ENCODE measurements at regions not wholly inside any gene's neighbourhood (a gene's known extent, or its start where the extent isn't known, plus 50 kb on each side); places are given as distances from the start of the nearest gene placed in this dataset.

DNA sequence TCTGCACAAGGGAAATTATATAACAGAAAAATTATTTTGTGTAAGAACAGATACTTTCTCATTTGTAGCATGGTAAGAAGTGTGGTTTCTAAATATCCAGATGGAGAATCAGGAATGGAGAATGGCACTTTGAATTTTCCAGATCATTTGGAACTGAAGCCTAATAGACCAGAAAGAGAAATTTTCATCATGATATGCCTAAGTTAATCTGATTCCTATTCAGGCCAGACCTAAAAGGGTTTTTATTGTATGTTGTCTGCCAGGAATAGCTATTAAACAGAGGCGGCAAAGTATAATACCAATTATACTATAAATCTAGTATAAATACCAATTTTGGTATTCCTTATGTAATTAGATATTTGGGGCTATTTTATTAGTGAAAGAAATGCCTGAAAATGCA lies 382.7 kb upstream of the FAR2 start:
- TF ChIP-seq EZH2 (IDR thresholded peaks at IDR 0.05; ENCODE audit: low read length) = no peak
- TF ChIP-seq, protein P1, sequence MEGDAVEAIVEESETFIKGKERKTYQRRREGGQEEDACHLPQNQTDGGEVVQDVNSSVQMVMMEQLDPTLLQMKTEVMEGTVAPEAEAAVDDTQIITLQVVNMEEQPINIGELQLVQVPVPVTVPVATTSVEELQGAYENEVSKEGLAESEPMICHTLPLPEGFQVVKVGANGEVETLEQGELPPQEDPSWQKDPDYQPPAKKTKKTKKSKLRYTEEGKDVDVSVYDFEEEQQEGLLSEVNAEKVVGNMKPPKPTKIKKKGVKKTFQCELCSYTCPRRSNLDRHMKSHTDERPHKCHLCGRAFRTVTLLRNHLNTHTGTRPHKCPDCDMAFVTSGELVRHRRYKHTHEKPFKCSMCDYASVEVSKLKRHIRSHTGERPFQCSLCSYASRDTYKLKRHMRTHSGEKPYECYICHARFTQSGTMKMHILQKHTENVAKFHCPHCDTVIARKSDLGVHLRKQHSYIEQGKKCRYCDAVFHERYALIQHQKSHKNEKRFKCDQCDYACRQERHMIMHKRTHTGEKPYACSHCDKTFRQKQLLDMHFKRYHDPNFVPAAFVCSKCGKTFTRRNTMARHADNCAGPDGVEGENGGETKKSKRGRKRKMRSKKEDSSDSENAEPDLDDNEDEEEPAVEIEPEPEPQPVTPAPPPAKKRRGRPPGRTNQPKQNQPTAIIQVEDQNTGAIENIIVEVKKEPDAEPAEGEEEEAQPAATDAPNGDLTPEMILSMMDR (optimal IDR thresholded peaks at IDR 0.05 in 1 of 3, IDR thresholded peaks at IDR 0.05 in 1 of 3, conservative IDR thresholded peaks at IDR 0.05 in 1 of 3; ENCODE audit: extremely low read depth in 1 of 3, insufficient read depth in 2 of 3, low read length in 3 of 3) = no peak

Measured in keratinocyte (primary cell).